ENCODE measurements at regions not wholly inside any gene's neighbourhood (a gene's known extent, or its start where the extent isn't known, plus 50 kb on each side); places are given as distances from the start of the nearest gene placed in this dataset.

GRCh38 chr1:55376897-55377296 is 161.7 kb upstream of the USP24 start:
- TF ChIP-seq CTCF (IDR thresholded peaks at IDR 0.05) (no peak), POLR2A (IDR thresholded peaks at IDR 0.05) (no peak)
